ENCODE measurements at regions not wholly inside any gene's neighbourhood (a gene's known extent, or its start where the extent isn't known, plus 50 kb on each side); places are given as distances from the start of the nearest gene placed in this dataset.
"Not testable (repeated sequence)": the region's sequence is repeated elsewhere in the genome, so short reads cannot be mapped to it uniquely, and the experiment has no call there.

DNA sequence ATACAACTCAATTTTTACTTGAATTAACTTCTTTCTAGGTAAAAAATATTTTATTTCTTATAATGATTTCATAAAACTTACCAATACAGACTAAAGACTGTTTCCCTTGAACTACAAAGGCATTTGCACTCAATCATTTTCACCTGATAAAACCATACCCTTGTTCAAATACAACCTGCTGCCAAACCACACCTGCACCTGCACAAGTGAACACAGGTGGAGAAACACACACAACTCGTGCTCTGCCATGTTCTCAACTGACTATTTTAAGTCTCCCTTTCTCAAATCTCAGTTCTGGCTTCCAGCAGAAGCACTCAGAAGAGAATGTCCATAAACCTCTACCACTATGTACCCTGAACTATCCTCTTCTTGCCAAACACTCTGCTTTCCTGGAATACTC lies 1892.1 kb downstream of the MAT2B start:
- no peak for DNase-seq (ENCODE audit: extremely low read depth, insufficient read length)
- no peak overlapping the region for H3K4me3 ChIP-seq (replicated peaks; ENCODE audit: low read depth, low read length)
- no peaks in the 10 kb centered on the region for H3K36me3 ChIP-seq (ENCODE audit: control insufficient read depth, insufficient read depth, low read length)
- TF ChIP-seq, protein P1, sequence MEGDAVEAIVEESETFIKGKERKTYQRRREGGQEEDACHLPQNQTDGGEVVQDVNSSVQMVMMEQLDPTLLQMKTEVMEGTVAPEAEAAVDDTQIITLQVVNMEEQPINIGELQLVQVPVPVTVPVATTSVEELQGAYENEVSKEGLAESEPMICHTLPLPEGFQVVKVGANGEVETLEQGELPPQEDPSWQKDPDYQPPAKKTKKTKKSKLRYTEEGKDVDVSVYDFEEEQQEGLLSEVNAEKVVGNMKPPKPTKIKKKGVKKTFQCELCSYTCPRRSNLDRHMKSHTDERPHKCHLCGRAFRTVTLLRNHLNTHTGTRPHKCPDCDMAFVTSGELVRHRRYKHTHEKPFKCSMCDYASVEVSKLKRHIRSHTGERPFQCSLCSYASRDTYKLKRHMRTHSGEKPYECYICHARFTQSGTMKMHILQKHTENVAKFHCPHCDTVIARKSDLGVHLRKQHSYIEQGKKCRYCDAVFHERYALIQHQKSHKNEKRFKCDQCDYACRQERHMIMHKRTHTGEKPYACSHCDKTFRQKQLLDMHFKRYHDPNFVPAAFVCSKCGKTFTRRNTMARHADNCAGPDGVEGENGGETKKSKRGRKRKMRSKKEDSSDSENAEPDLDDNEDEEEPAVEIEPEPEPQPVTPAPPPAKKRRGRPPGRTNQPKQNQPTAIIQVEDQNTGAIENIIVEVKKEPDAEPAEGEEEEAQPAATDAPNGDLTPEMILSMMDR (IDR thresholded peaks at IDR 0.05; ENCODE audit: insufficient read depth, low read length, poor library complexity, severe bottlenecking): no peak
- no peaks in the 10 kb centered on the region for H3K27me3 ChIP-seq (replicated peaks; ENCODE audit: control insufficient read depth, insufficient read depth, low read length)

DNA sequence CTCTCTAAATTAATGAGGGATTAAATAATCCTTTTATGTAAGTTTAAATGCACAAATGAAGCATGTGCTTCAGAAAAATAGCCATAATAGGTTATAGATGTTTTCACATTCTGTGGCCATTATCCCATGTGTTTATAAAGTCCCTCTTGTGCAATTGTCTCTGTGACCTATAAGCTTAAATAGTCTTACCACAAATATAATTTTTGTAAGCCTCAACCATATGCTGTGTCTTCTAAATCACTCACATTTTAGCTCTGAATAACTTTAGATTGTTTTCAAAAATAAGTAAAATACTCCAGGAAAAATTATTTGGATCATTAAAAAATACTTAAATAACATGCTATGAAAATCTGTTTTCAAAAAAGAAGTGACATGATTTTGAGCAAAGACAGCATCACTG lies 1894.7 kb downstream of the MAT2B start:
- TF ChIP-seq, protein P1 (IDR thresholded peaks at IDR 0.05; ENCODE audit: insufficient read depth, low read length, poor library complexity, severe bottlenecking): no peak
- no peak for DNase-seq (ENCODE audit: extremely low read depth, insufficient read length)
- Histone ChIP-seq H3K36me3 (ENCODE audit: control insufficient read depth, insufficient read depth, low read length) (no peaks in the 10 kb centered on the region), H3K4me3 (replicated peaks; ENCODE audit: low read depth, low read length) (no peak overlapping the region), H3K27me3 (replicated peaks; ENCODE audit: control insufficient read depth, insufficient read depth, low read length) (no peaks in the 10 kb centered on the region)

DNA sequence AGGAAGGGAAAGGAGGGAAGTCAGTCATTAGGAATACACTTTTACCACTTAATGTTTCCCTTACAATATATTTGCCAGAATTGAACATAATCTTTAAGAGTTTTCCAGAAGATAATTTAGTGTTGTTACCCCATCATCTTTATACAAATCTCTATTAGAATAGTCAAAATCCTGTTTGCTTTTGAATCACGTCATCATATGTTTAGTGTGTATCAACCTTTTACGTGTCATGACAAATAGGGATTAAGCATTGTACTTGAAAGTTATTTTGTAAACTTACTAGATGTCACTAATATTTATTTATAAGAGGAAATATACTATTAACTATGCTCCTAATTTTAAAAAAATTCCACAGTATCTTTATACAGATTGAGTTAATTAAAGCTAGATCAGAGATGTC lies 1899.5 kb downstream of the MAT2B start:
- H3K36me3 ChIP-seq (ENCODE audit: control insufficient read depth, insufficient read depth, low read length): no peaks in the 10 kb centered on the region
- TF ChIP-seq, protein P1 (IDR thresholded peaks at IDR 0.05; ENCODE audit: insufficient read depth, low read length, poor library complexity, severe bottlenecking): no peak
- H3K4me3 ChIP-seq (replicated peaks; ENCODE audit: low read depth, low read length): no peak overlapping the region
- H3K27me3 ChIP-seq (replicated peaks; ENCODE audit: control insufficient read depth, insufficient read depth, low read length): no peaks in the 10 kb centered on the region
- DNase-seq (ENCODE audit: extremely low read depth, insufficient read length): no peak

DNA sequence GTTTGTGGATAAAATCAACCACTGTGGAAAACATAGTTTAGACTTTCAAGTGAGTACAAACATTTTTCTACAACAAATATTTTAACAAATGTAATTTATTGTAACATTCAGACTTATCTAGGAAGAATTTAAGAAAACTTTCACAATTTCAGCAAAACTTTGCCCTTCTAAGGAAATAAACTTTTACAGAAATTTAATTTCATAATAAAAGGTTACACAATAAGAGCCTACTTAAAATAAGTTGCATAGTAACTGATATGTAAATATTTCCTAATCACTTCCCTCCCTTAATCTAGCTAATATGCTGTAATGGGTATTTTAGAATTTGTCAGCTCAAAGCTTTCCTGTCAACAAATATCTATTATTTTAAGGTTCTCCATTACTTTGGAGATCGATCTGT lies 1899.9 kb downstream of the MAT2B start:
- TF ChIP-seq, protein P1 (IDR thresholded peaks at IDR 0.05; ENCODE audit: insufficient read depth, low read length, poor library complexity, severe bottlenecking): no peak
- H3K36me3 ChIP-seq (ENCODE audit: control insufficient read depth, insufficient read depth, low read length): no peaks in the 10 kb centered on the region
- no peak for DNase-seq (ENCODE audit: extremely low read depth, insufficient read length)
- no peaks in the 10 kb centered on the region for H3K27me3 ChIP-seq (replicated peaks; ENCODE audit: control insufficient read depth, insufficient read depth, low read length)
- H3K4me3 ChIP-seq (replicated peaks; ENCODE audit: low read depth, low read length): no peak overlapping the region

DNA sequence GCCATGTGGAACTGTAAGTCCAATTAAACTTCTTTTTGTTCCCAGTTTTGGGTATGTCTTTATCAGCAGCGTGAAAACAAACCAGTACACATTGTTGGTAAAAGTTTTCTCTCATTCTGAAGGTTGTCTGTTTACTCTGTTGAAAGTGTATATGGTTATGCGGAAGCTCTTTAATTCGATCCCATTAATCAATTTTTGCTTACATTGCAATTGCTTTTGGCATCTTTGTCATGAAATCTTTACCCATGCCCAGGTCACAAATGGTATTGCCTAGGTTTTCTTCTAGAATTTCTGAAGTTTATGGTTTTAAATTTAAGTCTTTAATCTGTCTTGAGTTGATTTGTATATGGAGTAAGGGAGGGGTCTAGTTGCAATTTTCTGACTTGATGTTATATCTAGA lies 1901.9 kb downstream of the MAT2B start:
- Histone ChIP-seq H3K27me3 (replicated peaks; ENCODE audit: control insufficient read depth, insufficient read depth, low read length) (no peaks in the 10 kb centered on the region), H3K4me3 (replicated peaks; ENCODE audit: low read depth, low read length) (no peak overlapping the region), H3K36me3 (ENCODE audit: control insufficient read depth, insufficient read depth, low read length) (no peaks in the 10 kb centered on the region)
- TF ChIP-seq, protein P1 (IDR thresholded peaks at IDR 0.05; ENCODE audit: insufficient read depth, low read length, poor library complexity, severe bottlenecking): no peak
- DNase-seq (ENCODE audit: extremely low read depth, insufficient read length): no peak

DNA sequence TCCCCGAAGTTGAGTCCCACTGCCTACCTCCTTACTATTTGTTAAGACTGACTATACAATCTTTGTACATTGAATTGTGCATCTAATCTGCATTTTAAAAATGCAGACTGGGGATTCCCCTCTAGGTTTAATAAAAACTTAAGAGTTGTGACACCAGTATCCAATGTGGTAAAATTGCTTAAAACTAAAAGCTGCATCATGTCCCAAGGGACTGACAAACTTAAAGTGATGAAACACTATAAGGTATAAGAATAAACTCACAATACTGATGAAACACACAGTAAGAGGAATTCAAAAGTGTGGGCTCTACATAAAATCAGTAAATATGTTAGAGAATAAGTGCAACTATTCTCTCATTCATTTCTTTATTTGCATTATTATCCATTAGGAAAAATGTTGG lies 1905.1 kb downstream of the MAT2B start:
- Histone ChIP-seq H3K4me3 (replicated peaks; ENCODE audit: low read depth, low read length) (no peak overlapping the region), H3K27me3 (replicated peaks; ENCODE audit: control insufficient read depth, insufficient read depth, low read length) (no peaks in the 10 kb centered on the region), H3K36me3 (ENCODE audit: control insufficient read depth, insufficient read depth, low read length) (no peaks in the 10 kb centered on the region)
- DNase-seq (ENCODE audit: extremely low read depth, insufficient read length): no peak
- TF ChIP-seq, protein P1 (IDR thresholded peaks at IDR 0.05; ENCODE audit: insufficient read depth, low read length, poor library complexity, severe bottlenecking): no peak

DNA sequence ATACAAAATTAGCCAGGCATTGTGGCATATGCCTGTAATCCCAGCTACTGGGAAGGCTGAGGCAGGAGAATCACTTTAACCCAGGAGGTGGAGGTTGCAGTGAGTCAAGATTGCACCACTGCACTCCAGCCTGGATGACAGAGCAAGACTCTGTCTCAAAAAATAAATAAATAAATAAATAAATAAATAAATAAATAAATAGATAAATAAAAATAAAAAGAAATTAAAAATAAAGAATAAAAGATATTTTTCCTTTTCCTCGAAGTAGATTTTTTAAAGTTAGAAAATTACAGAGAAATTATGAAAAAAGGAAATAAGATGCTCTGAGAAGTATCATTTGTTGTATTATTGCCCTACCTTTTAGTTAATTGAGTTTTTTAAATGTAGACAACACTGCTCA lies 1906.1 kb downstream of the MAT2B start:
- not testable (repeated sequence) for DNase-seq (ENCODE audit: extremely low read depth, insufficient read length); H3K4me3 ChIP-seq (replicated peaks; ENCODE audit: low read depth, low read length); H3K27me3 ChIP-seq (replicated peaks; ENCODE audit: control insufficient read depth, insufficient read depth, low read length); H3K36me3 ChIP-seq (ENCODE audit: control insufficient read depth, insufficient read depth, low read length)
